ENCODE measurements at regions not wholly inside any gene's neighbourhood (a gene's known extent, or its start where the extent isn't known, plus 50 kb on each side); places are given as distances from the start of the nearest gene placed in this dataset.

DNA sequence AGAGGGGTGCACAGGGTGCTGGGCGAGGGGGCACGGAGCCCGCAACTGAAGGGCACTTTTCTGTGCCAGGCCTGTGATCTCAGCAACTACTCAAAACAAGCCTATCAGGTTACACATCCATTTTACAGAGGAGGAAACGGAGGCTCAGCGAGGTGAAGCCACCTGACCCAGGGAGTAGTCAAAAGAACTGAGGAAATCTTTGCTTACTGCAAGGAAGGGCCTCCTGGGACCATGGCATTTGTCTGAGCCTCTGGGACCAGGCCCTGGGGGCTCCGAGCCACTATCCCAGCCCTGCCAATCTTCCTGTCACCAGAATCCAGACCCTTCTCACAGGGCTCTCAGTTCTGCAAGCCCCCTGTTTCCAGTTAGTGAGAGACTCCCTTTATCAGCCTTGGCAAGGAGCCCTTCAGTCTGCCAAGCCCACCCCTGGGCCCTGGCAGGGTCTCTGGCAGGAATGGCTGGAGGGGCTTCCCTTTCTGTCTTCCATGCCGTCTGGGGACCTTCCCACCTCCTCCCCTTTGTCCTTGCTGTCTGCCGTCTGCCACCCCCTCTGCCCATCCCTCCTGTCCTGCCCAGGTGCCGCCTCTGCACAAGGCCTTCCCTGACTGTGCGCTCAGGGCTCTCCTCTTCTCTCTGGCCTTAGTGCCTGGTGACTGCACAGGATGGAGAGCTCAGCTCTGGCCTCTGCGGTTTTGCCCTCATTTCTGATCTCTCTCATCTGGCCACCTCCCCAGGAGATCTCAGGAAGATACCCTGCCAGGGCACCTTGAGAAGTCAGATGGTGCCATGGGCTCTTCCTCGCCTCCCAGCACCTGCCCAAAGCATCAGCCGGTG lies 194.7 kb upstream of the GLI2 start:
- no peak overlapping the region for H3K4me3 ChIP-seq
- H3K36me3 ChIP-seq, result no peaks in the 10 kb centered on the region
- no peaks in the 10 kb centered on the region for H3K9me3 ChIP-seq (replicated peaks)
- no peak for DNase-seq
- H3K27ac ChIP-seq (replicated peaks), result peak overlapping the region; percentile 83
- intact Hi-C loops (cut with micrococcal nuclease), result no loop called here
- H3K4me1 ChIP-seq, result peaks cover 43% of the 10 kb centered on the region
- H3K27me3 ChIP-seq (ENCODE audit: low read depth), result peaks cover 2% of the 10 kb centered on the region
- TF ChIP-seq, protein P1, sequence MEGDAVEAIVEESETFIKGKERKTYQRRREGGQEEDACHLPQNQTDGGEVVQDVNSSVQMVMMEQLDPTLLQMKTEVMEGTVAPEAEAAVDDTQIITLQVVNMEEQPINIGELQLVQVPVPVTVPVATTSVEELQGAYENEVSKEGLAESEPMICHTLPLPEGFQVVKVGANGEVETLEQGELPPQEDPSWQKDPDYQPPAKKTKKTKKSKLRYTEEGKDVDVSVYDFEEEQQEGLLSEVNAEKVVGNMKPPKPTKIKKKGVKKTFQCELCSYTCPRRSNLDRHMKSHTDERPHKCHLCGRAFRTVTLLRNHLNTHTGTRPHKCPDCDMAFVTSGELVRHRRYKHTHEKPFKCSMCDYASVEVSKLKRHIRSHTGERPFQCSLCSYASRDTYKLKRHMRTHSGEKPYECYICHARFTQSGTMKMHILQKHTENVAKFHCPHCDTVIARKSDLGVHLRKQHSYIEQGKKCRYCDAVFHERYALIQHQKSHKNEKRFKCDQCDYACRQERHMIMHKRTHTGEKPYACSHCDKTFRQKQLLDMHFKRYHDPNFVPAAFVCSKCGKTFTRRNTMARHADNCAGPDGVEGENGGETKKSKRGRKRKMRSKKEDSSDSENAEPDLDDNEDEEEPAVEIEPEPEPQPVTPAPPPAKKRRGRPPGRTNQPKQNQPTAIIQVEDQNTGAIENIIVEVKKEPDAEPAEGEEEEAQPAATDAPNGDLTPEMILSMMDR (IDR thresholded peaks at IDR 0.05; ENCODE audit: borderline replicate concordance), result no peak

DNA sequence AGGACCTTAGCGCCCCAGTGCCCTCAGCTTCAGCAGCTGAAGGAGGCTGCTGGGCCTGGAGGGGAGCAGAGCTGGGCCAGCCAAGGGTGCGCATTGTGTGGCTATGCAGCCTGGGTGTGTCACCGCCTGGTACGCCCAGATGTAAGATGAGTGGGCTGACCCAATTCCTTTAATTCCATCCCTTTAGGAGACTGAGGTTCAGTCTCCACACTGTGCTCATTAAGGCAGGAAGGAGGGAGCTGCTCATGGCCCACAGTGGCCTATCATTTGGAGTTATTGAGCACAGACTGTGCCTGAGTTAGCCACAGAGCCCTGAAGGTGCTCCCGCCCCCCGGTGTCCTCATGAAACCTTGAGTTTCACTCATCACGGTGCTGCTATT lies 194.1 kb upstream of the GLI2 start:
- H3K27ac ChIP-seq (replicated peaks), result peak overlapping the region; percentile 83
- intact Hi-C loops (cut with micrococcal nuclease), result no loop called here
- no peak for DNase-seq

DNA sequence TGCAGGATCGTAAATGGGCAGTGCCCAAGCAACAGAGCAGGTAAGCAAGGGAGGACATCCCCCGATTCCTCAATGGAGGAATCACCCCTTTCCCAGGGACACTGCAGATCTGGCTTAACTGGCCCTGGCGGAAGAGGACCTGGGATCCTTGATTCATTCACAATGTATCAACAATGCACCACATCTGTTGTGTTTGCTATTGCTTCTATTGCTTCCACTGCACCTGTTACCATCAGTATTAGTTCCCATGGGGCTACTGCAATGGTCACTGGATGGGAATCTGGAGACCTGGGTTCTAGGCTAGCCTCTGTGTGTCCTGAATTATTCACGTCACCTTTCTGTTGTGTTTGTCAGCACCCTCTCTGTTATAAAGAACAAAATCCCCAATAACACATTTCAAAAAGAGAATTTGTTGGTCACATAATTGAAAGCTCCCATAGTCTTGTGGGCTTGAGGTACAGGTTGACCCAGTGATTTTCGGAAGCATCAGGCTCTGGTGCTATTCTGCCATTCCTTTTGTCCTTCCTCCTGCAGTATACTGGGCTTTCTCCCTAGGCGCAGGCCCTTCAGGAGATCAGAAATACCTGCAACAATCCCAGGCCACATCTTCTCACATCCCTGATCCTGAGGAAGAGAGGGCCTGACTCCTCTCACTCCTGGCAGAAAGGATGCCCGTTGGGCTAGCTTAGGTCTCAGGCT lies 193.5 kb upstream of the GLI2 start:
- DNase-seq, result no peak
- H3K27ac ChIP-seq (replicated peaks), result no peak overlapping the region
- H3K9me3 ChIP-seq (replicated peaks), result no peaks in the 10 kb centered on the region
- intact Hi-C loops (cut with micrococcal nuclease), result no loop called here
- H3K27me3 ChIP-seq (ENCODE audit: low read depth), result peaks cover 2% of the 10 kb centered on the region
- no peak overlapping the region for H3K4me3 ChIP-seq
- H3K4me1 ChIP-seq, result peaks cover 48% of the 10 kb centered on the region
- TF ChIP-seq, protein P1 (IDR thresholded peaks at IDR 0.05; ENCODE audit: borderline replicate concordance), result no peak
- no peaks in the 10 kb centered on the region for H3K36me3 ChIP-seq

More for the DNA sequence above, 194.1 kb upstream of the GLI2 start:
- Histone ChIP-seq H3K4me3 (no peak overlapping the region), H3K27me3 (ENCODE audit: low read depth) (peaks cover 2% of the 10 kb centered on the region), H3K4me1 (peaks cover 42% of the 10 kb centered on the region), H3K9me3 (replicated peaks) (no peaks in the 10 kb centered on the region), H3K36me3 (no peaks in the 10 kb centered on the region)
- TF ChIP-seq, protein P1 (IDR thresholded peaks at IDR 0.05; ENCODE audit: borderline replicate concordance), result no peak

DNA sequence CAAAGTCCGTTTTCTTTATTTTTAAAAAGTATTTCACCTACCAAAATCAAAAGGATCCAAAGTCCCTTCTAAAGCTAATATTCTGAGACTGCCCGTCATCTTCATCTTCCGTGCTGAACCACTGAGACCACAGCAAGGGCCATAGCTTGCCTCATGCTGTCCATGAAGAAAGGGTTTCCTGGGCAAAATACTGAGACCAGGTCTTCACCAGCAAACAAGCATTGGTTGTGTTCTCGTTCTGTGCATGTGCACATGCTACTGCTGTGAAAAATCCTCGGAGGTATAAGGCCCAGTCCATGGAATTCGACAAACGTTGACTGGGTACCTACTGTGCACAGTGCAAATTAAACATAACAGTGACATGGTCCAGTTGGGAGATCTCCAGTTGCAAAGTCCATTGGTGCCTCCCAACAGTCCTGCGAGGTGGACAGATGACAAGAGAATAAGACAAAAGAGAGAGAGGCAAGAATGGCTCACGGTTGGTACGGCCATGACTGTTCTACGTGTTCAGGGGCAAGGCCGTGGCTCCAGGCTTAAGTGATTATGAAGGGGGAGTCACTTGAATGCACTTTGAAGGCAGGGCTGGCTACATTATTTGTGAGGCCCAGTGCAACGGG lies 192.6 kb upstream of the GLI2 start:
- Histone ChIP-seq H3K27ac (replicated peaks) (no peak overlapping the region), H3K36me3 (no peaks in the 10 kb centered on the region), H3K27me3 (ENCODE audit: low read depth) (peaks cover 2% of the 10 kb centered on the region), H3K4me1 (peaks cover 57% of the 10 kb centered on the region), H3K4me3 (no peak overlapping the region), H3K9me3 (replicated peaks) (no peaks in the 10 kb centered on the region)
- intact Hi-C loops (cut with micrococcal nuclease), result no loop called here
- TF ChIP-seq, protein P1 (IDR thresholded peaks at IDR 0.05; ENCODE audit: borderline replicate concordance), result no peak
- DNase-seq, result no peak

DNA sequence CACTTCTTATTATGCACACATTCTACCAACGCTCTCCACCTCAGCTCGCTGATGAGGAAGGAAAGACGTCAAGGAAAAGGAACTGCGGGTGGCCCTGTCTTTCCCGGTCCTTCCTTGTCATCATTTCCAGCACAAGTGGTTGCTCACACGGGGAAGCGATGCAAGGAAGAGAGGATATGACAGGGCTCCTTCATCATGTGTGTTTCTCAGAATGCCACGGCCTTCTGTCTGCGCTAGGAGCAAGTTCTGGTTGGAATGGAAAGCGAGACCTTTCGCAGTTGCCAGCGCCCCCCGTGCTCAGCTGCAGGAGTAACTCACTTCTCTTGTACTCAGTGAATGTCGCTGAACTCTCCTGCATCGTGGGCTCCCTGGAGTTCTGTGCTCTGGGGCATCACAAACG lies 191.8 kb upstream of the GLI2 start:
- peaks cover 62% of the 10 kb centered on the region for H3K4me1 ChIP-seq
- no peaks in the 10 kb centered on the region for H3K36me3 ChIP-seq
- TF ChIP-seq, protein P1 (IDR thresholded peaks at IDR 0.05; ENCODE audit: borderline replicate concordance), result no peak
- H3K27me3 ChIP-seq (ENCODE audit: low read depth), result peaks cover 2% of the 10 kb centered on the region
- H3K27ac ChIP-seq (replicated peaks), result peak overlapping the region; percentile 1
- intact Hi-C loops (cut with micrococcal nuclease), result no loop called here
- DNase-seq, result no peak
- H3K9me3 ChIP-seq (replicated peaks), result no peaks in the 10 kb centered on the region
- H3K4me3 ChIP-seq, result no peak overlapping the region

Measured in left ventricle myocardium inferior (tissue), 1 donor.